ENCODE measurements at regions not wholly inside any gene's neighbourhood (a gene's known extent, or its start where the extent isn't known, plus 50 kb on each side); places are given as distances from the start of the nearest gene placed in this dataset.

DNA sequence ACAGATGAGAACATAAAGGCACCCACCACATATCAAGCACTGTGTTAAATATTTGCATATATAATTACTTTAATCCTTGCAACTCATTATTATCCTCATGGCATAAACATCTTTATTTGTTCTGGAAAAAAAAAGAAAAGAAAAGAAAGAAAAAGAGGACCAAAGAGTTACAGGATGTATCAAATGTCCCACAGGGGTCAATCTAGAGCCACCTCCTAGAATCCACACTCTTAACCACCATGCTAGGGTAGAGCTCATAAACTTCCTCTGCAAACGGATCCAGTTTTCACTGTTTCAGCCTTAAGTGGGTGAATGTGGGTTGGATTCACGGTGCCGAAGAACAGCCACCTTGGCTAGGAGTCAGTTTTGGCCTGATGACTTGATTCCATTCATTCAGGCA, 171.1 kb upstream of the PPARGC1A start:
- ChIA-PET CTCF (no interaction called here), POLR2A (ENCODE audit: unreplicated experiment) (no interaction called here)
- no peak for ATAC-seq
- H3K9ac ChIP-seq (ENCODE audit: low read length) = no peak overlapping the region
- no peaks in the 10 kb centered on the region for H3K9me3 ChIP-seq (ENCODE audit: low read length)
- H3K4me2 ChIP-seq (ENCODE audit: low read length) = no peak overlapping the region
- no peaks in the 10 kb centered on the region for H3K36me3 ChIP-seq (ENCODE audit: low read depth, low read length)
- H3K9me2 ChIP-seq (replicated peaks; ENCODE audit: low read length) = no peaks in the 10 kb centered on the region
- H3K4me3 ChIP-seq (ENCODE audit: low read length) = no peak overlapping the region
- H3K79me2 ChIP-seq (ENCODE audit: low read length) = no peaks in the 10 kb centered on the region
- TF ChIP-seq, protein P1, sequence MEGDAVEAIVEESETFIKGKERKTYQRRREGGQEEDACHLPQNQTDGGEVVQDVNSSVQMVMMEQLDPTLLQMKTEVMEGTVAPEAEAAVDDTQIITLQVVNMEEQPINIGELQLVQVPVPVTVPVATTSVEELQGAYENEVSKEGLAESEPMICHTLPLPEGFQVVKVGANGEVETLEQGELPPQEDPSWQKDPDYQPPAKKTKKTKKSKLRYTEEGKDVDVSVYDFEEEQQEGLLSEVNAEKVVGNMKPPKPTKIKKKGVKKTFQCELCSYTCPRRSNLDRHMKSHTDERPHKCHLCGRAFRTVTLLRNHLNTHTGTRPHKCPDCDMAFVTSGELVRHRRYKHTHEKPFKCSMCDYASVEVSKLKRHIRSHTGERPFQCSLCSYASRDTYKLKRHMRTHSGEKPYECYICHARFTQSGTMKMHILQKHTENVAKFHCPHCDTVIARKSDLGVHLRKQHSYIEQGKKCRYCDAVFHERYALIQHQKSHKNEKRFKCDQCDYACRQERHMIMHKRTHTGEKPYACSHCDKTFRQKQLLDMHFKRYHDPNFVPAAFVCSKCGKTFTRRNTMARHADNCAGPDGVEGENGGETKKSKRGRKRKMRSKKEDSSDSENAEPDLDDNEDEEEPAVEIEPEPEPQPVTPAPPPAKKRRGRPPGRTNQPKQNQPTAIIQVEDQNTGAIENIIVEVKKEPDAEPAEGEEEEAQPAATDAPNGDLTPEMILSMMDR (conservative IDR thresholded peaks at IDR 0.05; ENCODE audit: low read depth, low read length) = no peak
- TF ChIP-seq EZH2phosphoT487 (IDR thresholded peaks at IDR 0.05; ENCODE audit: borderline replicate concordance, low read length) (no peak), EZH2 (IDR thresholded peaks at IDR 0.05; ENCODE audit: low read length, unreplicated experiment) (no peak)
- no peaks in the 10 kb centered on the region for H4K20me1 ChIP-seq (ENCODE audit: low read length)
- H2AFZ ChIP-seq (ENCODE audit: low read length) = no peak overlapping the region
- no peaks in the 10 kb centered on the region for H3F3A ChIP-seq (ENCODE audit: low read length, unreplicated experiment)
- H3K27me3 ChIP-seq (ENCODE audit: low read length) = peaks cover 2% of the 10 kb centered on the region; the same call in 1 of the 2 replicates
- no TSS peak for BruUV-seq (replicated peaks)
- DNase-seq = no peak
- no peak overlapping the region for H3K27ac ChIP-seq (ENCODE audit: low read length)
- no peaks in the 10 kb centered on the region for H3K4me1 ChIP-seq (ENCODE audit: insufficient read depth, low read length)
- intact Hi-C loops (cut with micrococcal nuclease) = no loop called here

DNA sequence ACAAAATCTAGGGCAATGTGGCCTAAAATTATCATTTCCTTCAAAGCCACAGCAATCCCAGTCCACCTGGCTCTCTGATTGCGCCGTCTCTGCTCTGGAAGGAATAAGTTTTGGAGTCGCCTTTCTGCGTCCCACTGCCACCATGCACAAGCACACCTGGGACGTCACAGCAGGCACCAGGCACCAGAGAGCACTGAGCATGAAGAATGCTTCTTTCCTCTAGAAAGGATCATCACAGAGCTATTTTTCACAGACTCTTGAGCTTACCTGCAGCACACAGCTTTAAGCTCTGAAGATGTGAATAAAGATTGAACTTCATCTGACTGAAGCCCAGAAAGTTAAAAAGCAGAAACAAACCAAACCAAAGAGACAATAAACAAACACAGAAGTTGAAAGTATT, 170.0 kb upstream of the PPARGC1A start:
- CTCF ChIA-PET = no interaction called here
- DNase-seq (no peak), ATAC-seq (no peak)
- Histone ChIP-seq H2AFZ (ENCODE audit: low read length) (no peak overlapping the region), H3K27ac (ENCODE audit: low read length) (no peak overlapping the region), H3K9me3 (ENCODE audit: low read length) (no peaks in the 10 kb centered on the region), H4K20me1 (ENCODE audit: low read length) (no peaks in the 10 kb centered on the region), H3F3A (ENCODE audit: low read length, unreplicated experiment) (no peaks in the 10 kb centered on the region), H3K4me2 (ENCODE audit: low read length) (no peak overlapping the region), H3K4me3 (ENCODE audit: low read length) (no peak overlapping the region), H3K27me3 (ENCODE audit: low read length) (peaks cover 4% of the 10 kb centered on the region; the same call in 1 of the 2 replicates), H3K9me2 (replicated peaks; ENCODE audit: low read length) (no peaks in the 10 kb centered on the region), H3K36me3 (ENCODE audit: low read depth, low read length) (no peaks in the 10 kb centered on the region), H3K9ac (ENCODE audit: low read length) (no peak overlapping the region), H3K79me2 (ENCODE audit: low read length) (no peaks in the 10 kb centered on the region), H3K4me1 (ENCODE audit: insufficient read depth, low read length) (no peaks in the 10 kb centered on the region)
- BruUV-seq (replicated peaks) = no TSS peak
- intact Hi-C loops (cut with micrococcal nuclease) = no loop called here
- POLR2A ChIA-PET (ENCODE audit: unreplicated experiment) = no interaction called here
- TF ChIP-seq, protein P1 (conservative IDR thresholded peaks at IDR 0.05; ENCODE audit: low read depth, low read length) = no peak
- TF ChIP-seq EZH2phosphoT487 (IDR thresholded peaks at IDR 0.05; ENCODE audit: borderline replicate concordance, low read length) = no peak
- TF ChIP-seq EZH2 (IDR thresholded peaks at IDR 0.05; ENCODE audit: low read length, unreplicated experiment) = no peak

DNA sequence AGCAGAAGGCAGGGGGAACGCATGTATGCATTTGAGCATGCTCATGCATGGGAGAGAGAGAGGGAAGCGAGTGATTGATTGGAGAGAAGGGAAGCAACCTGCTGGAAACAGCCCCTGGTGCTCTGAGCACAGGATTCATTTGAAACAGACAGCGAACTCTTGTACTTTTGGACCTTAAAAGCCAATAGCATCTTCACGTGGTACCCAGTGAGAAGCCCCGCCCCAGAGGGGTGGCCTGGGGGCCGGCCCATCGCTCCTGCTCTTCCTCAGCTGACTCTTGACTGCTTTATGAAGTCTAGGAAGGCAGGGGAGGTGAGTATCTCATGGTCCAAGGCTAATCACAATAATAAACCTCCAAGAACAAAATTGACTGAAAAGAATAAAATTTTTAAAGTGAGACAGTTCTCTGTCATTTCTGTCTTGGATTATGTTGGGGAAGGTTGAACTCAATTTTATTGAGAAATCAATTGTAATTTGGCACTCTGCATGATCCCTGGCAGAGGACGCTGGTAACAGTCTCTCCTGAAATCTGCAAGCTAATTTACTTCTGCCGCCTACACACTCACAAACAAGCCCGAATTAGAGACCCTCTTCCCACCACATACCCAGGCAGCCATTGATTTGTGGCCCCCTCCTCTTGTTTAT, 168.2 kb upstream of the PPARGC1A start:
- Histone ChIP-seq H3K36me3 (ENCODE audit: low read depth, low read length) (no peaks in the 10 kb centered on the region), H3K9me3 (ENCODE audit: low read length) (no peaks in the 10 kb centered on the region), H3K4me2 (ENCODE audit: low read length) (no peak overlapping the region), H3K9ac (ENCODE audit: low read length) (no peak overlapping the region), H3K27ac (ENCODE audit: low read length) (no peak overlapping the region), H3K27me3 (ENCODE audit: low read length) (peaks cover 4% of the 10 kb centered on the region; the same call in 1 of the 2 replicates), H3K79me2 (ENCODE audit: low read length) (no peaks in the 10 kb centered on the region), H3F3A (ENCODE audit: low read length, unreplicated experiment) (no peaks in the 10 kb centered on the region), H3K4me3 (ENCODE audit: low read length) (no peak overlapping the region), H2AFZ (ENCODE audit: low read length) (no peak overlapping the region), H3K4me1 (ENCODE audit: insufficient read depth, low read length) (no peaks in the 10 kb centered on the region), H4K20me1 (ENCODE audit: low read length) (no peaks in the 10 kb centered on the region), H3K9me2 (replicated peaks; ENCODE audit: low read length) (no peaks in the 10 kb centered on the region)
- intact Hi-C loops (cut with micrococcal nuclease) = no loop called here
- POLR2A ChIA-PET (ENCODE audit: unreplicated experiment) = no interaction called here
- CTCF ChIA-PET = no interaction called here
- TF ChIP-seq, protein P1 (conservative IDR thresholded peaks at IDR 0.05; ENCODE audit: low read depth, low read length) = no peak
- no peak for TF ChIP-seq EZH2phosphoT487 (IDR thresholded peaks at IDR 0.05; ENCODE audit: borderline replicate concordance, low read length)
- no peak for TF ChIP-seq EZH2 (IDR thresholded peaks at IDR 0.05; ENCODE audit: low read length, unreplicated experiment)
- ATAC-seq (no peak), DNase-seq (no peak)
- BruUV-seq (replicated peaks) = no TSS peak
